BE2C (cell line): ENCODE measurements at regions not wholly inside any gene's neighbourhood (a gene's known extent, or its start where the extent isn't known, plus 50 kb on each side); places are given as distances from the start of the nearest gene placed in this dataset.

Experiments
- DNase-seq: peaks from one replicate; pipeline ENCODE4 v3.0.0-alpha.2; 2020
- H3K27me3 ChIP-seq: fragments of 250-450 bp; sonication (Bioruptor Pico); 2 replicates; pipeline ENCODE4 v1.5.1; 2020; ENCODE audit warnings: mild to moderate bottlenecking
- H3K36me3 ChIP-seq: fragments of 250-450 bp; sonication (Bioruptor Pico); 2 replicates; pipeline ENCODE4 v1.5.1; 2020; ENCODE audit warnings: mild to moderate bottlenecking
- H3K4me1 ChIP-seq: fragments of 250-450 bp; sonication (Bioruptor Pico); 2 replicates; pipeline ENCODE4 v1.5.1; 2020
- H3K4me3 ChIP-seq: 2 replicates; pipeline ENCODE4 v1.5.1; 2011; ENCODE audit warnings: low read depth, low read length
- H3K9me3 ChIP-seq: fragments of 250-450 bp; sonication (Bioruptor Pico); 2 replicates; pipeline ENCODE4 v1.5.1; 2020
- TF ChIP-seq, protein P1 (sequence below): IDR thresholded peaks from 2 replicates; pipeline ENCODE4 v1.5.1; 2012; ENCODE audit warnings: mild to moderate bottlenecking, low read depth, low read length

DNA sequence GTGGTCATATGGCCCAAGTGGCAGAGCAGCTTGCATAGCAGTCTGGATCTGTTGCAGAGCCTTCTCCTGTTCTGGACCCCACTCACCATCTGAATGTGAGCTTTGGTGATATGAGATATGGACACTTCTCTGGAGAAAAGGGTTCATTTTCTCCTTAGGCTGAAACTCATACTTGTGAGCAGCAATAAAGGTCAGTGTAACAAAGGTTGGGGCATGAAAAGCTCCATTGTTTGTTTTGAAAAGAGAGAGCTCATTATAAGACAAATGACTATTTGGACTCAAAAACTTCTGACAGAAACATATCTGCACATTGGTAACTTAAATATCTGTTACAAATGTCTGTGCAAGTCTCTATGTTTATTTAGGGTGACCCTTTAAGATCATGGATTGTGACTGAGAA lies 517.3 kb downstream of the MFSD1 start:
- Histone ChIP-seq H3K4me1 (no peaks in the 10 kb centered on the region), H3K4me3 (no peak overlapping the region), H3K36me3 (no peaks in the 10 kb centered on the region), H3K27me3 (no peaks in the 10 kb centered on the region), H3K9me3 (no peaks in the 10 kb centered on the region)
- TF ChIP-seq, protein P1, sequence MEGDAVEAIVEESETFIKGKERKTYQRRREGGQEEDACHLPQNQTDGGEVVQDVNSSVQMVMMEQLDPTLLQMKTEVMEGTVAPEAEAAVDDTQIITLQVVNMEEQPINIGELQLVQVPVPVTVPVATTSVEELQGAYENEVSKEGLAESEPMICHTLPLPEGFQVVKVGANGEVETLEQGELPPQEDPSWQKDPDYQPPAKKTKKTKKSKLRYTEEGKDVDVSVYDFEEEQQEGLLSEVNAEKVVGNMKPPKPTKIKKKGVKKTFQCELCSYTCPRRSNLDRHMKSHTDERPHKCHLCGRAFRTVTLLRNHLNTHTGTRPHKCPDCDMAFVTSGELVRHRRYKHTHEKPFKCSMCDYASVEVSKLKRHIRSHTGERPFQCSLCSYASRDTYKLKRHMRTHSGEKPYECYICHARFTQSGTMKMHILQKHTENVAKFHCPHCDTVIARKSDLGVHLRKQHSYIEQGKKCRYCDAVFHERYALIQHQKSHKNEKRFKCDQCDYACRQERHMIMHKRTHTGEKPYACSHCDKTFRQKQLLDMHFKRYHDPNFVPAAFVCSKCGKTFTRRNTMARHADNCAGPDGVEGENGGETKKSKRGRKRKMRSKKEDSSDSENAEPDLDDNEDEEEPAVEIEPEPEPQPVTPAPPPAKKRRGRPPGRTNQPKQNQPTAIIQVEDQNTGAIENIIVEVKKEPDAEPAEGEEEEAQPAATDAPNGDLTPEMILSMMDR = no peak
- DNase-seq = no peak

DNA sequence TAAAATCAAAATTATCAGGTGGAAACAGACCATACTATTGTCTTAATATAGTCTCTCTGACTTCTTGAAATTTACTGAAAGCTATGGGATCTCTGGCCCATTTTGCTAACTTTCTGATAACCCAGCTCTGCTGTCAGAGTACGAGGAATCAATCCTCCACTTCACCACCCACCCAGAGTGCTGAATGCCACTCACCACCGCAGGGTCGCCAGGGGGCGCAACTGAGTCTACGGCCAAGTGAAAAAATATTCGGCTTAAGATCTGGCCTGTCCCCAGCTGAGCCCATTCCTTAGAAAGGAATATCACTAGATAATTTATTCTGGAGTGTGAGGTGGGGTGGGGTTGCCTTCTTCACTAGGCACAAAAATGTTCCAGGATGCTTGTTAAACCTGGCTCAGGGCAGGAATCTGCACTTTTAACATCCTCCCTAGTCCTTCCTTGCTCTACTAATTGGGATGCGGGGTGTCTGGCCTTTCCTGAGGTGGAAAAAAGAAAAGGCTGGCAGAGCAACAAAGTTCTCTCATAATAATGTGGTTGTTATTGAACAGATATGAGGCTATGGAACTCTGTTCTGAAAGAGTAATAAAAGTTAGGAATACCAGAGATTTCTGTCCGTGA lies 520.6 kb downstream of the MFSD1 start:
- Histone ChIP-seq H3K9me3 (no peaks in the 10 kb centered on the region), H3K4me1 (no peaks in the 10 kb centered on the region), H3K4me3 (no peak overlapping the region), H3K36me3 (no peaks in the 10 kb centered on the region), H3K27me3 (no peaks in the 10 kb centered on the region)
- peak; percentile 60 for DNase-seq
- TF ChIP-seq, protein P1 = peak; percentile 87

DNA sequence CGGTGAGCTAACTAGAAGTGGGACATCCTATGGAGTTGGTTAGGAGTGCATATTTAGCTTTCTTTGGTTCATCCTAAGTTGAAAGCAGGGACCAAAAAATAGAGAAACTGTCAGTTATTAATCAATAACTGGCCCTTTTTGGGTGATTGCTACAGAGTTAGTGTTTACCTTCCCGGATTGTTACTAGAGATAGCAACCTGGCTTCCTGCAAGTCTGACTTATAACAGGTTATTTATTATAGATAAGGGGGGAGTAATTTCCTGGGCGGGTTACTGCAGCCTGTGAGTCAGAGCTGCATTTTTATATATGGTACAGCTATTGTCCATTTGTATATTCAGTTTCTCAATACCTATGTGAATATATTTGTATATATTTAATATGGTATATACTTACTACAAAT lies 522.0 kb downstream of the MFSD1 start:
- no peak for DNase-seq
- no peaks in the 10 kb centered on the region for H3K27me3 ChIP-seq
- no peak overlapping the region for H3K4me3 ChIP-seq
- TF ChIP-seq, protein P1 = no peak
- H3K36me3 ChIP-seq = no peaks in the 10 kb centered on the region
- no peaks in the 10 kb centered on the region for H3K4me1 ChIP-seq
- H3K9me3 ChIP-seq = no peaks in the 10 kb centered on the region

DNA sequence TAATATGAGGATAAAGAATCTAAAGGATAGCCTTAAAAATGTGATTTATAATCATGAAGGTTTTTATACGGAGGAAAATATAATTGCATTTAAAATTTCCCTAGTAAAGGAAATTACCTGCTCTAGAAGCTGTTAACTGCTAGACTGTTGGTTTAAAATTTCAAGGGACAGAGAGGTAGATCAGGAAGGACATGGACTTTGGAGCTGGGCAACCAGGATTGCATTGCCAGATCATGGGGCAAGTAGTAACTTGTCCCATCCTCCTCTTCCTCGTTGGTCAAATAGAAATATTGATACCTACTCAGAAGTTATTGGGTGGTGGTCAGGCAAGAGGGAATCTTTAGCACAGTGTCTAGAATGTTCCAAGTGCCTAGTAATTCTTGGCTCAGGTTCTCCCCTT lies 525.1 kb downstream of the MFSD1 start:
- no peak for DNase-seq
- no peaks in the 10 kb centered on the region for H3K9me3 ChIP-seq
- no peaks in the 10 kb centered on the region for H3K4me1 ChIP-seq
- no peak overlapping the region for H3K4me3 ChIP-seq
- TF ChIP-seq, protein P1 = no peak
- no peaks in the 10 kb centered on the region for H3K36me3 ChIP-seq
- H3K27me3 ChIP-seq = no peaks in the 10 kb centered on the region

DNA sequence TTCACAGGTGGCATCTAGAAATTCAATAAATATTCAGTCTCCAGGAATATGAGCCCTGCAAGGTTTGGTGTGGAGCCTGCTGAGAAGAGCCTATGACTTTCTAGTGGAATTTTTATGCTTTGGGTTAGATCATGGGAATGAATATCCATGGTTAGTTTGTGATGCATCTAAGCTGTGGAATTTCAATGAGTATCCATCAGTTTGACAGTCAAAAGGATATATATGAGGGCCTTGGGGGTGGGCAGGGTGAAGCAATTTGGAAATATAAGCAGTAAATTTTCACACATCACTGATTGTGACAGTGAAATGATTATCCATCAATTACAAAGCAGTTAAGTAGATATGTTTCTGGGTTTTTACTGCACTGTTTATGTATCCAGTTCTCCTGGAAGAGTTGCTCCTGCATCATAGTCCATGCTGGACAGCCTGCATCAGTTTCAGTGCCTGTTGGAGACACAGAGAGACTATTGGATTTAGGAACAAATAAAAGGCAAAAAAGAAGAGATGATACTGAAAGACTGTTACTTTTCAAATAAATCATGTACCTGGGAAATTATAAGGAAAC lies 530.8 kb downstream of the MFSD1 start:
- H3K27me3 ChIP-seq = no peaks in the 10 kb centered on the region
- no peaks in the 10 kb centered on the region for H3K9me3 ChIP-seq
- no peak overlapping the region for H3K4me3 ChIP-seq
- DNase-seq = no peak
- TF ChIP-seq, protein P1 = no peak
- H3K4me1 ChIP-seq = no peaks in the 10 kb centered on the region
- no peaks in the 10 kb centered on the region for H3K36me3 ChIP-seq

DNA sequence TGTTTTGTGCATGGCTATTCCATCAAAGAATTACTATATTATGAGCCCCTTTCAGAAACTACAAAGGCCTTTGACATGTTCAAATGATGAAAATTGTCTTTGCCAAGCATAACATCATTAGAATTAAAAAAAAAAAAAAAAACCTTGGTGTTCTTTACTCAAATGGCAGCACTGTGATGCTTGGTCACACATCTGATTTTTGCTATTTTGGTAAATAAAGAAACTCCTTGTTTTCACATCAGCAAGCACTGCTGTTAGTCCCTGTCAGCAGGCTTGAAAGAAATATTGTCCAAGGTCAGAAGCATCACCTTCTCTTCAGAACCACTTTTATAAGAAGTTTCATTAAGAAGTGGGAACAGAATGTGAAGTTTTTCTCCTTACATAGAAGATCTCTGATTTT lies 537.3 kb downstream of the MFSD1 start:
- DNase-seq = no peak
- TF ChIP-seq, protein P1 = no peak
- Histone ChIP-seq H3K9me3 (no peaks in the 10 kb centered on the region), H3K4me3 (no peak overlapping the region), H3K4me1 (no peaks in the 10 kb centered on the region), H3K27me3 (no peaks in the 10 kb centered on the region), H3K36me3 (no peaks in the 10 kb centered on the region)
